Colonic mucosa (tissue), 4 donors: ENCODE measurements at regions not wholly inside any gene's neighbourhood (a gene's known extent, or its start where the extent isn't known, plus 50 kb on each side); places are given as distances from the start of the nearest gene placed in this dataset.
A peak's percentile ranks its signal among the peaks of the same experiment; 100 is the strongest.

Experiments used
- DNase-seq: peaks from one replicate; pipeline ENCODE4 v3.0.0-alpha.2; 2020
- H3K27ac ChIP-seq: fragments of 200-600 bp; one replicate; pipeline ENCODE4 v1.8.0; 2021
- H3K27me3 ChIP-seq: fragments of 200-600 bp; one replicate; pipeline ENCODE4 v1.8.0; 2021
- H3K36me3 ChIP-seq: fragments of 200-600 bp; one replicate; pipeline ENCODE4 v1.8.0; 2021
- H3K4me1 ChIP-seq: fragments of 200-600 bp; one replicate; pipeline ENCODE4 v1.8.0; 2021; ENCODE audit warnings: mild to moderate bottlenecking
- H3K4me3 ChIP-seq: fragments of 200-600 bp; one replicate; pipeline ENCODE4 v1.8.0; 2021
- H3K9ac ChIP-seq, 2 donors: one replicate each; pipeline ENCODE4 v1.7.0; 2013; ENCODE audit warnings: control low read depth in 2 of 2, low read depth in 2 of 2, low read length in 2 of 2
- H3K9me3 ChIP-seq: fragments of 200-600 bp; one replicate; pipeline ENCODE4 v1.8.0; 2021
- intact Hi-C: fragments of 100-400 bp; cut with DNase I; formaldehyde crosslinking; loops from one replicate; pipeline ENCODE4 v1.14.1; 2022
- TF ChIP-seq, protein P1 (sequence below): fragments of 200-600 bp; IDR thresholded peaks from one replicate; pipeline ENCODE4 v1.8.0; 2022; ENCODE audit warnings: antibody characterized with exemption, mild to moderate bottlenecking
- donor health status: healthy.
- donor health status: DM: no; HTN: no; CAD: no.
- donor health status: DM: no; HTN: no; CAD: no.

DNA sequence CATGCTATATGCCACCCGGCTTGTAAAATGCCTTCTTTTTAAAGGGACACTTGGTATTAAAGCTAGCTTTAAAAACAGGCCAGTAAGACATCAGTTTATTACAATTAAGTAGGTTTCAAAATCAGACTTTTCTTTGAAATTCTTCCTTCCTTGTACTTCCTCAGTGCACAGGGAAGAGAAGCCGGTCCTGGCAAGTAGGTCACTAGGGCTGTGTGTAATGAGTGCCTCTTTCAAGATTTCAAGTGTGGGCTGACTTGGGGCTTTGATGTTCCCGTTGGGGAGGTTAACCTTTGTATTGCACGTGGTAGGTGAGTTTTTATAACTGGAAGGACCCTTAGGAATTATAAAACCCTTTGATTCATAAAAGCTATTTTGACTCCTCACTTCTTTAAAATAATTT, 566.4 kb upstream of the ID2 start:
- no peak overlapping the region for H3K9ac ChIP-seq
- intact Hi-C loops = no loop called here
- no peaks in the 10 kb centered on the region for H3K9me3 ChIP-seq
- no peak for DNase-seq
- TF ChIP-seq, protein P1, sequence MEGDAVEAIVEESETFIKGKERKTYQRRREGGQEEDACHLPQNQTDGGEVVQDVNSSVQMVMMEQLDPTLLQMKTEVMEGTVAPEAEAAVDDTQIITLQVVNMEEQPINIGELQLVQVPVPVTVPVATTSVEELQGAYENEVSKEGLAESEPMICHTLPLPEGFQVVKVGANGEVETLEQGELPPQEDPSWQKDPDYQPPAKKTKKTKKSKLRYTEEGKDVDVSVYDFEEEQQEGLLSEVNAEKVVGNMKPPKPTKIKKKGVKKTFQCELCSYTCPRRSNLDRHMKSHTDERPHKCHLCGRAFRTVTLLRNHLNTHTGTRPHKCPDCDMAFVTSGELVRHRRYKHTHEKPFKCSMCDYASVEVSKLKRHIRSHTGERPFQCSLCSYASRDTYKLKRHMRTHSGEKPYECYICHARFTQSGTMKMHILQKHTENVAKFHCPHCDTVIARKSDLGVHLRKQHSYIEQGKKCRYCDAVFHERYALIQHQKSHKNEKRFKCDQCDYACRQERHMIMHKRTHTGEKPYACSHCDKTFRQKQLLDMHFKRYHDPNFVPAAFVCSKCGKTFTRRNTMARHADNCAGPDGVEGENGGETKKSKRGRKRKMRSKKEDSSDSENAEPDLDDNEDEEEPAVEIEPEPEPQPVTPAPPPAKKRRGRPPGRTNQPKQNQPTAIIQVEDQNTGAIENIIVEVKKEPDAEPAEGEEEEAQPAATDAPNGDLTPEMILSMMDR = no peak
- no peaks in the 10 kb centered on the region for H3K36me3 ChIP-seq
- no peaks in the 10 kb centered on the region for H3K4me1 ChIP-seq
- H3K27me3 ChIP-seq = no peaks in the 10 kb centered on the region
- no peak overlapping the region for H3K27ac ChIP-seq
- no peak overlapping the region for H3K4me3 ChIP-seq

DNA sequence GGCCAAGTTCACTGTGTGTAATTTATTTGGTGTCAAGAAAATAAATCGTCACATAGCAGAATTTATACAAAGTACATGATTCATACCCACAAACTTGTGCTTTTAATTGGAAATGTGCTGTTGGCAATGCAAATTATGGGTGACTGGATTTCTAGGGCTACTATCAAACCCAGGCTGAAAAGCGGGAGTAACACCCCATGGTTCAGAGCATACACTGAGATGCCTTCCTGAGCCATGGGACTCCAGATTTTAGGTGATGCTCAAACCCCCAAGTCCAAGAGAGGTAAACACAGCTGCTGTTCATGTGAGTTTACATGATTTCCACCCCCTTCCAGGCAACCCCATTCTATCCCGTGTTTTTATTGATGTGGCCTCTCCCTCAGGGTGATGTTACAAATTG, 565.9 kb upstream of the ID2 start:
- Histone ChIP-seq H3K4me1 (no peaks in the 10 kb centered on the region), H3K9ac (no peak overlapping the region), H3K27me3 (no peaks in the 10 kb centered on the region), H3K27ac (no peak overlapping the region), H3K36me3 (no peaks in the 10 kb centered on the region), H3K9me3 (no peaks in the 10 kb centered on the region), H3K4me3 (no peak overlapping the region)
- intact Hi-C loops = no loop called here
- TF ChIP-seq, protein P1 = no peak
- no peak for DNase-seq

DNA sequence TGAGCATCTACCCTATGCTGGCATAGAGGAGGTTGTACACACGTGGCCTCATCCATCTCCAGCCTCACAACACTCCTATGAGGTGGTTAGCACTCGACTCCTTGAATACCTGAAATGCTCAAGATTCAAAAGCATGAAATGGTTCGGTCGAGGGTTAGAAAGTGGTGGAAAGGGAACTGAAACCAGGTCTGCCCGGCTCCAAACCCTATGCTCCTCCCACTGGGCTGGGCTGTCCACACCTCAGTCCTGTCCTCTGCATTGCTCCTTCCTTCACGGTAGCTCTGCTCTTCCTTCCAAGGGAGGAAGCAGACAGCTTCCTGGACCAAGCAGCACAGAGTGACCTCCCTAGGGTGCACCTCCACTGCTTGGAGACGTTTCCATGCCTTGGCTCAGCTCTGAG, 565.2 kb upstream of the ID2 start:
- H3K36me3 ChIP-seq = no peaks in the 10 kb centered on the region
- peak; percentile 42 for DNase-seq
- intact Hi-C loops = no loop called here
- no peak overlapping the region for H3K4me3 ChIP-seq
- TF ChIP-seq, protein P1 = no peak
- no peaks in the 10 kb centered on the region for H3K27me3 ChIP-seq
- no peak overlapping the region for H3K27ac ChIP-seq
- no peak overlapping the region for H3K9ac ChIP-seq
- no peaks in the 10 kb centered on the region for H3K9me3 ChIP-seq
- H3K4me1 ChIP-seq = no peaks in the 10 kb centered on the region

DNA sequence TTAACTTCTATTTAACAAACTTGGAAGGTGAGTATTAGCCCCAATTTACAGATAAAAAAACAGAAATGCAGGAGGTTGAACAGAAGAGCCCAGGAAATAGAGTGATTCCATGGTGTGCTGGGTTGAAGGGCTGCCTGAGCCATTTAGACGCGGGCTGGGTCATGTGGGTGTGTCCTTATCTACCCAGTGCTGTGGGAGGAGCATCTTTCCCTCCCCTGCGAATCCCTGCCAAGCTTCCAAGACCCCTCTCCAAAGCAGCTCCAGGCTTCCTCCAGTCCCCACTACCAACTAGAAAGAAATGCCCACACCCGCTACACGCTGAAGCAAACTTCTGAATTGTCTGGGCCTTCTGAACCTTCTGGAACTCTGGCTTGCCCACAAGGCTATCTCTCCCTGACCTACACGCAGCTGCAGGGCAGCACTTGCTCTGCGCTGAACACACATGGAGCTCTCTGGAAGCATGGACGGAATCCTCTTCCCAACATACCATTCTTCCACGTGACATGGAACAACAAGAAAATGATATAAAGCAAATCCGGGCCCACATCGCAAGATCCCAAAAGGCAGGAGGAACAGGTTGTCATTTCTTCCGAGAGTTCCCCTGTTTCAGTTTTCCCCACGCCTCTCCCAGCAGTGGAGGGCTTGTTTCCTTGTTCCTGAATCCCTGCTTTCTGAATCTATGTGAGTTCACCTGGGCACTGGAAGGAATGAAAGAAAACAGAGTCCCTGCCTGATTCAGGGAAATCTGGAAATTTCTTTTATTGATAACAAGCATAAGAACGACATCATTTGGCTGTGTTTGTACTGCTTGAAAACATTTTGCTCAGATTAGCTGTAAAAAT, 562.7 kb upstream of the ID2 start:
- Histone ChIP-seq H3K4me1 (no peaks in the 10 kb centered on the region), H3K27me3 (no peaks in the 10 kb centered on the region), H3K9me3 (no peaks in the 10 kb centered on the region), H3K36me3 (no peaks in the 10 kb centered on the region), H3K4me3 (no peak overlapping the region), H3K9ac (peak overlapping the region; percentile 6 to 78), H3K27ac (peak overlapping the region; percentile 84)
- TF ChIP-seq, protein P1 = no peak
- intact Hi-C loops = no loop called here
- DNase-seq = peak; percentile 54

DNA sequence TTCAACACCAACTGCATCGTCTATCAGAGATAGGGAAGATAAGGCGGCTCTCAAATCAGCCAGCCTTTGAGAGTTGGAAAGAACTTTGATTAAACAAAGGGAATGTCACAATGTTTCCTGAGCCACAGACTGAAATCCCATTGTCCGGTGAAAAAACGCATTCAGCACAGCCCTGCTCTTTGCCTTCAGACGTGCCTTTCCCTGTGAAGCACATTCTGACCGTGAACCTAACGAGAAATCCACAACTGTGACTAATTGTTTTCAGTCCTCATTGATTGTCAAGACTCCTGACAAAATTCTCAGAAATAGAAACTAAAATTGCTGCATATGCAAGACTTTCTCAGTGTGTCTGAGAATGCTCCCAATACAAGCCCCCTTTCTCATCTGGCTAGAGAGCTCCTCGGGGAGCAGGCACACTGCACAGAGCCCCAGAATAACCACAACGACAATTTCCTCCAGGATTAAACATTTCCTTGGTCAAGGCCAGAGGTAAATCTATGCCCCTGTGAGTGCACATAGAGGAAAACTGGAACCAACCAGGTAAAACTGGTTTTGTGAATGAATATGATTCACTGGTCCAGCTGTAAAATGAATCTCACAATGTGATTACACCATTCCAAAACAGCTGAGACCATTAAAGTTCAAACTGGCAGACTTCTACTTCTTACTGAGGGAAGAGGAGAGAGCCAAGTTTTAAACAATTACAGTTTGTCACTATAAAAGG, 561.9 kb upstream of the ID2 start:
- Histone ChIP-seq H3K4me1 (no peaks in the 10 kb centered on the region), H3K27me3 (no peaks in the 10 kb centered on the region), H3K27ac (peak overlapping the region; percentile 84), H3K36me3 (no peaks in the 10 kb centered on the region), H3K9me3 (no peaks in the 10 kb centered on the region), H3K4me3 (no peak overlapping the region), H3K9ac (peak overlapping the region in 1 of 2 donors; percentile 78)
- TF ChIP-seq, protein P1 = no peak
- intact Hi-C loops = no loop called here
- DNase-seq = peak; percentile 60
